K562 (cell line): ENCODE measurements at regions not wholly inside any gene's neighbourhood (a gene's known extent, or its start where the extent isn't known, plus 50 kb on each side); places are given as distances from the start of the nearest gene placed in this dataset.

Source experiments
- ATAC-seq: fragments of 200-7000 bp; cut with Tn5 transposase; 3 replicates; pipeline ENCODE4 v1.9.1; 2020; ENCODE audit warnings: moderate library complexity
- BruUV-seq: library from RNA; stranded (reverse); fragments of 400-500 nt; replicated peaks from 2 replicates; lab custom pipeline; 2021; lab: Mats Ljungman, UMichigan
- CTCF ChIA-PET: fragments of 300-600 bp; formaldehyde crosslinking; extraction: SDS; loops from one replicate; lab custom pipeline; 2021; ENCODE audit warnings: low intra/inter-chr PET ratio; lab: Yijun Ruan, JAX
- POLR2A ChIA-PET: fragments of 300-600, 350-650 bp; sonication (Branson Sonifier 250); formaldehyde crosslinking; extraction: SDS; loops from one replicate; lab custom pipeline; 2021; ENCODE audit warnings: antibody characterized with exemption, inconsistent platforms; lab: Yijun Ruan, JAX
- DNase-seq, 4 experiments: peaks; one replicate each; pipeline versions ENCODE4 v3.0.0 to v3.0.0-alpha.2; 2011 to 2018; ENCODE audit warnings: low spot score in 3 of 4, mixed read lengths in 3 of 4; ENCODE audit errors: extremely low read depth in 1 of 4
- FAIRE-seq: peaks from 2 replicates; lab custom pipeline; 2011; peaks lifted over from hg19 to GRCh38; lab: Jason Lieb, UNC
- H2AFZ ChIP-seq: 2 replicates; pipeline ENCODE4 v1.6.0; 2011; ENCODE audit warnings: low read depth, low read length, control low read depth, inconsistent platforms
- H3K27ac ChIP-seq: fragments of 200-600 bp; 3 replicates; pipeline ENCODE4 v1.8.0; 2011; ENCODE audit warnings: low read depth, mild to moderate bottlenecking, control low read depth, inconsistent platforms, low read length, moderate library complexity, mixed read lengths; ENCODE audit errors: extremely low read depth
- H3K27me3 ChIP-seq, 2 experiments: fragments of 300-600 bp in 1 of 2; 2 replicates in 1 of 2; 3 replicates in 1 of 2; pipeline versions ENCODE4 v1.6.0 to v1.8.0; 2011; ENCODE audit warnings: inconsistent platforms in 2 of 2, low read length in 2 of 2, mild to moderate bottlenecking in 1 of 2, mixed read lengths in 1 of 2, moderate library complexity in 1 of 2; ENCODE audit not compliant: control insufficient read depth in 2 of 2, insufficient read depth in 2 of 2
- H3K36me3 ChIP-seq: fragments of 300-600 bp; 3 replicates; pipeline ENCODE4 v1.8.0; 2011; ENCODE audit warnings: mild to moderate bottlenecking, low read length, inconsistent platforms; ENCODE audit not compliant: control insufficient read depth, insufficient read depth
- H3K4me1 ChIP-seq, 2 experiments: fragments of 200-600 bp in 1 of 2; replicated peaks in 1 of 2; 2 replicates in 1 of 2; 3 replicates in 1 of 2; pipeline versions ENCODE4 v1.5.1 to v1.8.0; 2011; ENCODE audit warnings: inconsistent platforms in 2 of 2, low read length in 2 of 2, mild to moderate bottlenecking in 1 of 2, mixed read lengths in 1 of 2, moderate library complexity in 1 of 2; ENCODE audit not compliant: control insufficient read depth in 2 of 2, insufficient read depth in 2 of 2
- H3K4me2 ChIP-seq: 2 replicates; pipeline ENCODE4 v1.6.1; 2011; ENCODE audit warnings: low read length, control low read depth, inconsistent platforms, mixed read lengths; ENCODE audit not compliant: insufficient read depth
- H3K4me3 ChIP-seq: fragments of 200-600 bp; sonication (generic), shearing (Covaris generic); 2 replicates; pipeline ENCODE4 v1.5.1; 2016; ENCODE audit warnings: control low read depth, inconsistent platforms
- H3K79me2 ChIP-seq: fragments of 200-600 bp; 3 replicates; pipeline ENCODE4 v1.8.0; 2011; ENCODE audit warnings: low read length, inconsistent platforms; ENCODE audit not compliant: control insufficient read depth, insufficient read depth
- H3K9ac ChIP-seq, 2 experiments: 2 replicates each; pipeline versions ENCODE4 v1.6.0 to v1.6.1; 2011; ENCODE audit warnings: low read depth in 2 of 2, low read length in 2 of 2, control low read depth in 1 of 2, inconsistent platforms in 1 of 2, mild to moderate bottlenecking in 1 of 2, mixed read lengths in 1 of 2; ENCODE audit not compliant: insufficient read depth in 1 of 2
- H3K9me1 ChIP-seq: one replicate; pipeline ENCODE4 v1.6.0; 2011; ENCODE audit warnings: inconsistent platforms, mild to moderate bottlenecking, low read length, moderate library complexity; ENCODE audit not compliant: control insufficient read depth, insufficient read depth
- H3K9me3 ChIP-seq: replicated peaks from 2 replicates; pipeline ENCODE4 v1.5.1; 2011; ENCODE audit warnings: low read depth, low read length, inconsistent platforms; ENCODE audit not compliant: control insufficient read depth, insufficient read depth
- H4K20me1 ChIP-seq: replicated peaks from 2 replicates; pipeline ENCODE4 v1.6.1; 2011; ENCODE audit warnings: low read length, inconsistent platforms, mixed read lengths; ENCODE audit not compliant: control insufficient read depth, insufficient read depth
- ATF3 ChIP-seq, 2 experiments: fragments of 450-650 bp in 1 of 2; sonication (generic) in 1 of 2; formaldehyde crosslinking in 1 of 2; IDR thresholded peaks in 1 of 2; conservative IDR thresholded peaks in 1 of 2; 2 replicates each; pipeline versions ENCODE4 v1.6.1 to v1.8.1; 2016 to 2023; ENCODE audit warnings: mild to moderate bottlenecking in 2 of 2, moderate library complexity in 2 of 2, inconsistent platforms in 1 of 2, missing genetic modification reagents in 1 of 2
- CREB5 ChIP-seq: fragments of 250-450 bp; sonication (Bioruptor Pico); IDR thresholded peaks from 2 replicates; pipeline ENCODE4 v1.5.0; 2020; ENCODE audit warnings: mild to moderate bottlenecking
- KLF10 ChIP-seq: fragments of 250-450 bp; sonication (Bioruptor Pico); IDR thresholded peaks from 2 replicates; pipeline ENCODE4 v1.6.1; 2021; ENCODE audit warnings: matching md5 sums
- NCOA1 ChIP-seq: fragments of 450-650 bp; IDR thresholded peaks from 2 replicates; pipeline ENCODE4 v1.6.1; 2016; ENCODE audit warnings: low read depth
- NR2C1 ChIP-seq, 2 experiments: fragments of 450-650 bp; IDR thresholded peaks; 2 replicates each; pipeline ENCODE4 v1.6.1; 2017; ENCODE audit warnings: mild to moderate bottlenecking in 2 of 2, antibody characterized with exemption in 1 of 2, inconsistent platforms in 1 of 2, missing compliant biosample characterization in 1 of 2, missing genetic modification characterization in 1 of 2
- NR2C2 ChIP-seq, 2 experiments: fragments of 200-800 bp in 1 of 2; sonication (Bioruptor generic) in 1 of 2; sonication (generic) in 1 of 2; formaldehyde crosslinking in 1 of 2; IDR thresholded peaks; 2 replicates each; pipeline versions ENCODE4 v1.6.1 to v1.8.0; 2016 to 2022; ENCODE audit warnings: mild to moderate bottlenecking in 1 of 2, missing compliant biosample characterization in 1 of 2, missing genetic modification characterization in 1 of 2, missing genetic modification reagents in 1 of 2
- PHB ChIP-seq: fragments of 250-450 bp; sonication (Bioruptor Pico); IDR thresholded peaks from 2 replicates; pipeline ENCODE4 v1.5.0; 2021
- ZBTB40 ChIP-seq, 2 experiments: fragments of 450-650 bp in 1 of 2; sonication (generic) in 1 of 2; formaldehyde crosslinking in 1 of 2; IDR thresholded peaks; 2 replicates each; pipeline versions ENCODE4 v1.7.1 to v1.9.0; 2016 to 2022; ENCODE audit warnings: inconsistent platforms in 1 of 2, mild to moderate bottlenecking in 1 of 2, missing genetic modification reagents in 1 of 2
- ZNF436 ChIP-seq: fragments of 250-450, 450-650 bp; sonication (Bioruptor Pico); formaldehyde crosslinking; IDR thresholded peaks from 2 replicates; pipeline ENCODE4 v1.7.0; 2020; ENCODE audit warnings: mild to moderate bottlenecking
- WGBS: fragments of 100-300 bp; shearing (Covaris generic); methylation state at CpG from one replicate; pipeline ENCODE4 v1.1.6; 2016; ENCODE audit warnings: low coverage, mixed read lengths; ENCODE audit not compliant: insufficient coverage; ENCODE audit errors: missing lambda C conversion rate; 5-methylcytosine and 5-hydroxymethylcytosine counted together
- in situ Hi-C: fragments of 300-500 bp; cut with MboI; formaldehyde crosslinking; loops from 4 replicates; pipeline ENCODE4 v1.15.0; 2018; ENCODE audit warnings: inconsistent platforms, mixed read lengths
- intact Hi-C: fragments of 100-400 bp; cut with micrococcal nuclease; formaldehyde crosslinking; loops from 2 replicates; pipeline ENCODE4 v1.14.2; 2022

GRCh38 chr7:17408245-17408903, 109.9 kb downstream of the AHR start:
- Histone ChIP-seq H3K9me3 (no peaks in the 10 kb centered on the region), H3K4me3 (no peak overlapping the region), H3K4me2 (no peak overlapping the region), H4K20me1 (no peaks in the 10 kb centered on the region), H3K36me3 (no peaks in the 10 kb centered on the region), H3K79me2 (no peaks in the 10 kb centered on the region), H3K27ac (no peak overlapping the region), H3K9me1 (no peaks in the 10 kb centered on the region), H3K4me1 (no peaks in the 10 kb centered on the region), H3K9ac (no peak overlapping the region), H3K27me3 (no peaks in the 10 kb centered on the region), H2AFZ (no peak overlapping the region)
- in situ Hi-C loops (no loop called here), intact Hi-C loops (no loop called here)
- no TSS peak for BruUV-seq
- ChIA-PET POLR2A (no interaction called here), CTCF (no interaction called here)
- FAIRE-seq (no peak), ATAC-seq (0 out of 3 replicates have a peak, but pooled peaks have one; percentile 25), DNase-seq (peak in 1 of 4 experiments; percentile 33)
- 1% methylated on average over 5 of the region's 5 CpGs for WGBS
- no peak for TF ChIP-seq PHB (CRISPR knock-in tag)
- peak; percentile 32; the same call in 1 of the 2 replicates for TF ChIP-seq ATF3 (IDR thresholded peaks at IDR 0.05)
- TF ChIP-seq ATF3 (CRISPR knock-in tag; conservative IDR thresholded peaks at IDR 0.05): no peak
- TF ChIP-seq ZNF436 (CRISPR knock-in tag): no peak
- TF ChIP-seq KLF10 (CRISPR knock-in tag): no peak
- no peak for TF ChIP-seq NR2C2 (CRISPR knock-in tag; IDR thresholded peaks at IDR 0.05)
- TF ChIP-seq NR2C2 (tag; IDR thresholded peaks at IDR 0.05): peak; percentile 70; the same call in 1 of the 2 replicates
- no peak for TF ChIP-seq CREB5 (CRISPR knock-in tag)
- no peak for TF ChIP-seq ZBTB40 (IDR thresholded peaks at IDR 0.05)
- no peak for TF ChIP-seq ZBTB40 (CRISPR knock-in tag; IDR thresholded peaks at IDR 0.05)
- no peak for TF ChIP-seq NCOA1
- TF ChIP-seq NR2C1 (IDR thresholded peaks at IDR 0.05): no peak
- TF ChIP-seq NR2C1 (tag; IDR thresholded peaks at IDR 0.05): peak; percentile 54
